ENCODE measurements at regions not wholly inside any gene's neighbourhood (a gene's known extent, or its start where the extent isn't known, plus 50 kb on each side); places are given as distances from the start of the nearest gene placed in this dataset.

GRCh38 chr2:125961739-125962138 is 694.2 kb upstream of the GYPC start:
- Histone ChIP-seq H3K27ac (ENCODE audit: low read depth in 2 of 2, low read length in 2 of 2) (no peak overlapping the region), H3K4me1 (ENCODE audit: control insufficient read depth in 2 of 3, insufficient read depth in 2 of 3, low read depth in 1 of 3, low read length in 3 of 3) (no peaks in the 10 kb centered on the region), H3K36me3 (ENCODE audit: control insufficient read depth in 2 of 3, insufficient read depth in 3 of 3, low read length in 3 of 3) (no peaks in the 10 kb centered on the region), H3K4me3 (ENCODE audit: low read length in 3 of 3) (no peak overlapping the region), H3K9me3 (ENCODE audit: control insufficient read depth in 2 of 3, insufficient read depth in 1 of 3, low read length in 3 of 3) (no peaks in the 10 kb centered on the region), H3K27me3 (ENCODE audit: control insufficient read depth, insufficient read depth, low read length) (no peaks in the 10 kb centered on the region), H3K9ac (ENCODE audit: low read length in 3 of 3) (no peak overlapping the region)
- DNase-seq (peak in 3 of 5 donors; percentile 17 to 78 (median 64)), FAIRE-seq (no peak)
- no peak for TF ChIP-seq CTCF (IDR thresholded peaks at IDR 0.05; ENCODE audit: borderline replicate concordance, extremely low read depth, insufficient read depth)
- intact Hi-C loops (cut with DNase I): no loop called here

- Histone ChIP-seq H3K4me1 (ENCODE audit: control insufficient read depth in 2 of 3, insufficient read depth in 2 of 3, low read depth in 1 of 3, low read length in 3 of 3) (no peaks in the 10 kb centered on the region), H3K27me3 (ENCODE audit: control insufficient read depth, insufficient read depth, low read length) (no peaks in the 10 kb centered on the region), H3K4me3 (ENCODE audit: low read length in 3 of 3) (no peak overlapping the region), H3K27ac (ENCODE audit: low read depth in 2 of 2, low read length in 2 of 2) (no peak overlapping the region), H3K9ac (ENCODE audit: low read length in 3 of 3) (no peak overlapping the region), H3K9me3 (ENCODE audit: control insufficient read depth in 2 of 3, insufficient read depth in 1 of 3, low read length in 3 of 3) (no peaks in the 10 kb centered on the region), H3K36me3 (ENCODE audit: control insufficient read depth in 2 of 3, insufficient read depth in 3 of 3, low read length in 3 of 3) (no peaks in the 10 kb centered on the region)
- intact Hi-C loops (cut with DNase I): no loop called here
- no peak for TF ChIP-seq CTCF (IDR thresholded peaks at IDR 0.05; ENCODE audit: borderline replicate concordance, extremely low read depth, insufficient read depth)
- FAIRE-seq: no peak
- no peak for DNase-seq
Measured at GRCh38 chr2:125979886-125980285, 676.1 kb upstream of the GYPC start.

- Histone ChIP-seq H3K9ac (ENCODE audit: low read length in 3 of 3) (no peak overlapping the region), H3K9me3 (ENCODE audit: control insufficient read depth in 2 of 3, insufficient read depth in 1 of 3, low read length in 3 of 3) (no peaks in the 10 kb centered on the region), H3K4me1 (ENCODE audit: control insufficient read depth in 2 of 3, insufficient read depth in 2 of 3, low read depth in 1 of 3, low read length in 3 of 3) (no peaks in the 10 kb centered on the region), H3K4me3 (ENCODE audit: low read length in 3 of 3) (no peak overlapping the region), H3K36me3 (ENCODE audit: control insufficient read depth in 2 of 3, insufficient read depth in 3 of 3, low read length in 3 of 3) (no peaks in the 10 kb centered on the region), H3K27ac (ENCODE audit: low read depth in 2 of 2, low read length in 2 of 2) (no peak overlapping the region), H3K27me3 (ENCODE audit: control insufficient read depth, insufficient read depth, low read length) (no peaks in the 10 kb centered on the region)
- FAIRE-seq (no peak), DNase-seq (no peak)
- intact Hi-C loops (cut with DNase I): no loop called here
- TF ChIP-seq CTCF (IDR thresholded peaks at IDR 0.05; ENCODE audit: borderline replicate concordance, extremely low read depth, insufficient read depth): no peak
Measured at GRCh38 chr2:125983364-125983763, 672.6 kb upstream of the GYPC start.

GRCh38 chr2:126029316-126029715 is 626.6 kb upstream of the GYPC start:
- no peaks in the 10 kb centered on the region for H3K4me1 ChIP-seq (ENCODE audit: control insufficient read depth in 2 of 3, insufficient read depth in 2 of 3, low read depth in 1 of 3, low read length in 3 of 3)
- no peaks in the 10 kb centered on the region for H3K27me3 ChIP-seq (ENCODE audit: control insufficient read depth, insufficient read depth, low read length)
- intact Hi-C loops (cut with DNase I): no loop called here
- no peaks in the 10 kb centered on the region for H3K36me3 ChIP-seq (ENCODE audit: control insufficient read depth in 2 of 3, insufficient read depth in 3 of 3, low read length in 3 of 3)
- no peak for DNase-seq
- H3K4me3 ChIP-seq (ENCODE audit: low read length in 3 of 3): no peak overlapping the region
- no peak overlapping the region for H3K9ac ChIP-seq (ENCODE audit: low read length in 3 of 3)
- no peak for TF ChIP-seq CTCF (IDR thresholded peaks at IDR 0.05; ENCODE audit: borderline replicate concordance, extremely low read depth, insufficient read depth)
- H3K9me3 ChIP-seq (ENCODE audit: control insufficient read depth in 2 of 3, insufficient read depth in 1 of 3, low read length in 3 of 3): no peaks in the 10 kb centered on the region
- FAIRE-seq: no peak
- H3K27ac ChIP-seq (ENCODE audit: low read depth in 2 of 2, low read length in 2 of 2): no peak overlapping the region
